NCI-H2081 (cell line): ENCODE measurements at regions not wholly inside any gene's neighbourhood (a gene's known extent, or its start where the extent isn't known, plus 50 kb on each side); places are given as distances from the start of the nearest gene placed in this dataset.

ENCODE experiments used
- DNase-seq, 2 experiments: peaks; one replicate each; lab custom pipeline; 2025; lab: John Stamatoyannopoulos, UW

- DNase-seq: no peak
Measured at GRCh38 chr13:73894995-73895571, 239.1 kb downstream of the KLF12 start.

GRCh38 chr13:73893833-73894232 lies 240.4 kb downstream of the KLF12 start:
- no peak for DNase-seq

GRCh38 chr13:73891805-73892204 lies 242.4 kb downstream of the KLF12 start:
- DNase-seq: no peak

GRCh38 chr13:73883162-73883561 lies 251.0 kb downstream of the KLF12 start:
- no peak for DNase-seq

GRCh38 chr13:73880365-73880764 lies 253.8 kb downstream of the KLF12 start:
- DNase-seq: no peak

GRCh38 chr13:73879346-73880015 lies 254.7 kb downstream of the KLF12 start:
- no peak for DNase-seq

GRCh38 chr13:73877399-73877798 lies 256.8 kb downstream of the KLF12 start:
- DNase-seq: no peak

- no peak for DNase-seq
Measured at GRCh38 chr13:73876323-73876722, 257.9 kb downstream of the KLF12 start.

GRCh38 chr13:73873940-73874830 lies 260.0 kb downstream of the KLF12 start:
- no peak for DNase-seq

- DNase-seq: no peak
Measured at GRCh38 chr13:73872397-73872796, 261.8 kb downstream of the KLF12 start.

GRCh38 chr13:73870970-73871935 lies 263.0 kb downstream of the KLF12 start:
- DNase-seq: no peak

GRCh38 chr13:73870036-73870741 lies 264.0 kb downstream of the KLF12 start:
- no peak for DNase-seq

- no peak for DNase-seq
Measured at GRCh38 chr13:73865027-73865426, 269.2 kb downstream of the KLF12 start.

GRCh38 chr13:73861136-73861535 lies 273.1 kb downstream of the KLF12 start:
- no peak for DNase-seq

GRCh38 chr13:73860501-73860900 lies 273.7 kb downstream of the KLF12 start:
- DNase-seq: no peak

GRCh38 chr13:73859841-73860240 lies 274.4 kb downstream of the KLF12 start:
- no peak for DNase-seq

GRCh38 chr13:73857106-73857505 lies 277.1 kb downstream of the KLF12 start:
- no peak for DNase-seq

GRCh38 chr13:73851104-73851503 lies 283.1 kb downstream of the KLF12 start:
- DNase-seq: no peak

- no peak for DNase-seq
Measured at GRCh38 chr13:73850104-73850873, 283.9 kb downstream of the KLF12 start.

GRCh38 chr13:73849292-73849691 lies 284.9 kb downstream of the KLF12 start:
- peak; percentile 0 to 1 for DNase-seq
